ENCODE measurements at regions not wholly inside any gene's neighbourhood (a gene's known extent, or its start where the extent isn't known, plus 50 kb on each side); places are given as distances from the start of the nearest gene placed in this dataset.

GRCh38 chr6:74925683-74926082 is 280.2 kb downstream of the COL12A1 start:
- H3K4me3 ChIP-seq (ENCODE audit: low read depth, low read length), result no peak overlapping the region
- no peak for DNase-seq (ENCODE audit: low read depth)
- TF ChIP-seq CTCF (conservative IDR thresholded peaks at IDR 0.05; ENCODE audit: low read depth, low read length), result no peak

- no peak for DNase-seq (ENCODE audit: low read depth)
- TF ChIP-seq CTCF (conservative IDR thresholded peaks at IDR 0.05; ENCODE audit: low read depth, low read length), result no peak
- no peak overlapping the region for H3K4me3 ChIP-seq (ENCODE audit: low read depth, low read length)
These were observed 291.0 kb downstream of the COL12A1 start for GRCh38 chr6:74914888-74915287.

GRCh38 chr6:74912234-74912633 is 293.6 kb downstream of the COL12A1 start:
- TF ChIP-seq CTCF (conservative IDR thresholded peaks at IDR 0.05; ENCODE audit: low read depth, low read length), result no peak
- H3K4me3 ChIP-seq (ENCODE audit: low read depth, low read length), result no peak overlapping the region
- no peak for DNase-seq (ENCODE audit: low read depth)

GRCh38 chr6:74902846-74903245 is 303.0 kb downstream of the COL12A1 start:
- no peak overlapping the region for H3K4me3 ChIP-seq (ENCODE audit: low read depth, low read length)
- DNase-seq (ENCODE audit: low read depth), result no peak
- TF ChIP-seq CTCF (conservative IDR thresholded peaks at IDR 0.05; ENCODE audit: low read depth, low read length), result no peak

GRCh38 chr6:74902089-74902488 is 303.8 kb downstream of the COL12A1 start:
- TF ChIP-seq CTCF (conservative IDR thresholded peaks at IDR 0.05; ENCODE audit: low read depth, low read length), result no peak
- no peak for DNase-seq (ENCODE audit: low read depth)
- H3K4me3 ChIP-seq (ENCODE audit: low read depth, low read length), result no peak overlapping the region

- no peak for TF ChIP-seq CTCF (conservative IDR thresholded peaks at IDR 0.05; ENCODE audit: low read depth, low read length)
- no peak for DNase-seq (ENCODE audit: low read depth)
- no peak overlapping the region for H3K4me3 ChIP-seq (ENCODE audit: low read depth, low read length)
These were observed 304.3 kb downstream of the COL12A1 start for GRCh38 chr6:74901576-74901975.

GRCh38 chr6:74899416-74899815 is 306.4 kb downstream of the COL12A1 start:
- H3K4me3 ChIP-seq (ENCODE audit: low read depth, low read length), result no peak overlapping the region
- peak; percentile 54 for TF ChIP-seq CTCF (conservative IDR thresholded peaks at IDR 0.05; ENCODE audit: low read depth, low read length)
- no peak for DNase-seq (ENCODE audit: low read depth)
